Astrocyte of the hippocampus (primary cell): ENCODE measurements at regions not wholly inside any gene's neighbourhood (a gene's known extent, or its start where the extent isn't known, plus 50 kb on each side); places are given as distances from the start of the nearest gene placed in this dataset.
A peak's percentile ranks its signal among the peaks of the same experiment; 100 is the strongest.

Experiments
- DNase-seq: peaks from one replicate; pipeline ENCODE4 v3.0.0; 2011; ENCODE audit warnings: low read depth, low spot score

GRCh38 chr1:208837242-208837641 is 593.1 kb upstream of the PLXNA2 start:
- no peak for DNase-seq

DNA sequence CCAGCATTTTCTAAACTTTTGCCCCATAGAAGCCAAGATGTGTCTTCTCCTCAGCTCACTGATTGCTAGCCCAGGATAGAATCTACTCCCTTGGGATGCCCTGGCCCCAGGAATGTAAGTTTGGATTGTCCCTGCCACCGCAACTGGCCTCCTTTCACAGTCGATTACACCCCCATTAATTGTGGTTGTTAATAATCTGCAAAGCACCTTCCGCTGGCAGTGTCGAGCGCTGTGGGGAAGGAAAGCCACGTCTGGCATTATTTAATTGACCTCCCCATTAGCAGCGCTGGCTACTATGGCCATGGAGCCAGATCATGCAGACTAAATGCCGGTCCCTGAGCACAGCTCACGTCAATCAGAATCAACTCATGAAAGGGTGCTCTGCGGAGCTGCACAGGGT is 597.3 kb upstream of the PLXNA2 start:
- DNase-seq = peak; percentile 85

- no peak for DNase-seq
These were observed 598.3 kb upstream of the PLXNA2 start for GRCh38 chr1:208842451-208842850.

DNA sequence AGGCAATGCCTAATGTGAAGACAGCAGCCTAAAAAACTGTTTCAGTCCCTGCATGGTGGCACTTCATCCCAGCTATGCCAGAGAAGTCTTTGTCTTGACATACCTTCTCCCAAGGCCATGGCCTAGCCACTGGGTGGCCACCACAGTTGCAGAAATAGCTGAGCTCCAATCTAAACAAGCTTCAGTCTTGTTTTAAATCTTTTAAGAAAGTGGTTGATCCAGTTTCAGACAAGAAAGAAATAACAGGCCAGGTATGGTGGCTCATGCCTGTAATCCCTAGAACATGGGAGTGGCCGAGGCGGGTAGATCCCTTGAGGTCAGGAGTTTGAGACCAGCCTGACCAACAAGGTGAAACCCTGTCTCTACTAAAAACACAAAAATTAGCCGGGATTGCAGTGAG is 600.0 kb upstream of the PLXNA2 start:
- DNase-seq = no peak

- peak; percentile 16 for DNase-seq
These were observed 604.7 kb upstream of the PLXNA2 start for GRCh38 chr1:208848854-208849253.

DNA sequence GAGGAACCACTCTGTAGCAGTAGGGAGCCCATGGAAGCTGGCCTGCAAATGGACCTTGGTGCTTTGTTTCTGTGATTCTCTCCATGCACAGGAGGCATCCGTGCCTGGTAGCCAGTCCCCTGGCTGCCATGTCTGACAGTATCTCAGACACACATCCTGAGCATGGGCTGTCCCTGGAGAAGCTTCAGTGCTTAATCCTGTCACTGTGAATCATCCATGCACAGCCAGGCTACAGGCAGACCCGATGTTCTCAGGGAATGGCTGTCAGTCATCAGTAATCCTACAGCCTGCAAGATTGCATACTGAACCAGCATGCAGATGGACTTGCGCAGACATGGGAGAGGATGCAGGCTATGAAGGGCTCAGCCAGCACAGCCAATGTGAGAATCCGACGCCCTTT is 606.3 kb upstream of the PLXNA2 start:
- no peak for DNase-seq

DNA sequence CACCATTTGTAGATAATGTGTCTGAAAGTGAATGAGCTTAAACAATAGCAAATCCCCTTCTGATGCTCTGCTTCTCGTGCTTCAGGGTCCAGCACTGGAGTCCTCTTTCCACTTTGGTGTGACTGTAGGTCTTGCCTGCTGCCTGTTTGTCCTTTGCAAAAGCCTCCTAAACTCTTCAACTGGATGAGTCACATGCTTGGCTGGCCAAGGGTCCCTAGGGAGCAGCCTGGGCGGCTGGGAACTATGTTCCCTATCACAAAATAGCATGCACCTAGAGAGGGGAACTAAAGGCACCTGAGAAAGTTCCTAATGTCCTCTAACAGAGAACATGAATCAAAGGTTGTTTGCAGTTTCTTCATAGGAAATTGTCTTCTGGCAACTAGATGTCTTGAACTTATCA is 607.2 kb upstream of the PLXNA2 start:
- no peak for DNase-seq

- no peak for DNase-seq
These were observed 608.7 kb upstream of the PLXNA2 start for GRCh38 chr1:208852911-208853310.

GRCh38 chr1:208855403-208855802 is 611.2 kb upstream of the PLXNA2 start:
- no peak for DNase-seq

DNA sequence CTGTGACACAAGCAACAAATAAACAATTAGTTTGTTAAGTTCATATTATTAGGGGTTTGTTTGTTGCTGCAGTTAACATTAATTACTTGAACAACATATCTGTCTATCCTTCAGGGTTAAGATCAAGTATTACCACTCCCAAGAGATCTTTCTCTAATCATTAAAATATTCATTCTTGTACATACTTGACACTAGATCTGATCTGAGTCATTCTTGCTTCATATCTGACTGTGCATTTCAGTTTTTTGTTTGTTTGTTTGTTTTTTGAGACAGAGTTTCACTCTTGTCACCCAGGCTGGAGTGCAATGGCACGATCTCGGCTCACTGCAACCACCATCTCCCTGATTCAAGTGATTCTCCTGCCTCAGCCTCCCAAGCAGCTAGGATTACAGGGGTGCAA is 613.3 kb upstream of the PLXNA2 start:
- no peak for DNase-seq

DNA sequence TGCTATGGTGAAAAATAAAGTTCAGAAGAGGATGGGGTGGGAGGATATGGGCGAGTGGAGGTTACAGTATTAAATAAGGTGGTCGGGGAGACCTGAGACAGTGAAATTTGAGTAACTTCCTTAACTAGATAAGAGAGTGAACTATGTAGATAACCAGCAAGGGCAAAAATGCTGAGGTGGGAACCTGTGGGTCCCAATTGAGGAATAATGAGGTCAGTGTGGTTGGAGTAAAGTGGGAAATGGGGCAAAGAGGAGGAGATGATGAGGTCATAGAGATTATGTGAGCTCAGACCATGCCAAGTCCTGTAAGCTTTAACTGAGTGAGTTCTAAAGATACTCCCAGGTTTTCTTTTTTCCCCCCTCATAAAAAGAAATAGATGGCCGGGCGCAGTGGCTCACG is 614.6 kb upstream of the PLXNA2 start:
- no peak for DNase-seq

DNA sequence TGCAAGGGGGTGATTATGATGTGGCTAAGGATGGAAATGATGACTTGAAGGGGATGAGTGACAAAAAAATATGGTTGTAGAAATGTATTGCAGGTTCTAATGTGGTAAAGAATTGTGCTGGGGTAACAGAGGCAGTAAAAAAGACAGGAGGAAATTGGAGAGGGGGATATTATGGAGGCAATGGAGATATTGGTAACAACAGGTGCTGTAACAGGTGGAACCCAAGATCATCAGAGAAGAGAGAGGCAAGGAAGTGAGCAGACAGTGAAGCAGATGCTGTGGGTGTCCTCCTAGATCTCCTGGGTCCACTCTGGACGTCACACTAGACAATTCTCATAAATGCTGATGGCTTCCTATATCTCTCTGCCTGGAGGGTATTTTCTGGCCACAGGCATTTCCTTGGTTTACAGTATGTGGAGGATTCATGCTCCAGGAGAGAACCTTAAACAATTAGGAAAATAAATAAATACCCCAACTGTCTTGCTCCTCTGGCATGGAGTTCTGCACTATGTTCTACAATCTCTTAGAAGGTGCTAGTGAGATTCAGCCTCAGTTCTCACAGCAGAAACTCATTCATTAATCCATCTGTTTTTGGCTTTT is 620.3 kb upstream of the PLXNA2 start:
- DNase-seq = no peak

GRCh38 chr1:208866386-208866955 is 622.3 kb upstream of the PLXNA2 start:
- no peak for DNase-seq

DNA sequence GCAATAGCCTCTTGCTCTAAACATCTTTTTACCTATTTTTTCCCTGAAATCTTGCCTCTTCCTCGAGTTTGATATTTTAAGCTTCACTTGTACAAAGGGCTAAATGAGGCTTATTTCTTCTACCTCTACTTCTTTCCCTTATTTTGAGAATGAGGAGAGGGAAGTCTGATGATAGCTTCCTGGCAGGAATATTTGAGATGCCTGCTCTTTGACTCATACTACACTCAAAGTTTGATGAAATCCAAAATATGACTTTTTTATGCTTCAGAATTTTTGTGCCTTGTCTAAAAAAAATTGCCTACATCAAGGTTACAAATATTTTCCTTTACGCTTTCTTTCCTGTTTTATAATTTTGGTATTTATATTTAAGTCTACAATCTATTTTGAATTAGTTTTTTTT is 624.4 kb upstream of the PLXNA2 start:
- DNase-seq = peak; percentile 22

DNA sequence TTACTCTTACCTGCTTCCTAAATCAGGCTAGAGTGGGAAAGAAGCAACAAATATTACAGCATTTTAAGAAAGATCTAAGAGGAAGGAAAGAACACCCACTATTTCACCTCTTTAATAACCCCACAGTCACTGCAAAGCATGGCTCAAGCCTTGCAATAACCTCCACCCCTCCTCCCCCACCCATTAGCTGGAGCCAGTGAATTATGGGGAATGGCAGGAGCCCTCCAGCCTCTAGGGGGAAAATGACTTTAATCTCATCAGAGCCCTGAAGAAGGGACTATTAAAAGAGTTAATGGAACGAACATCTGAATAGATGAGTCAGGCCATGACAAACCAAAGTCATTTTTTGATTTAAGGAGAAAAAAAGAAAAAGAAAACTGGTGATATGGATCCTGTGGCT is 630.7 kb upstream of the PLXNA2 start:
- DNase-seq = no peak

DNA sequence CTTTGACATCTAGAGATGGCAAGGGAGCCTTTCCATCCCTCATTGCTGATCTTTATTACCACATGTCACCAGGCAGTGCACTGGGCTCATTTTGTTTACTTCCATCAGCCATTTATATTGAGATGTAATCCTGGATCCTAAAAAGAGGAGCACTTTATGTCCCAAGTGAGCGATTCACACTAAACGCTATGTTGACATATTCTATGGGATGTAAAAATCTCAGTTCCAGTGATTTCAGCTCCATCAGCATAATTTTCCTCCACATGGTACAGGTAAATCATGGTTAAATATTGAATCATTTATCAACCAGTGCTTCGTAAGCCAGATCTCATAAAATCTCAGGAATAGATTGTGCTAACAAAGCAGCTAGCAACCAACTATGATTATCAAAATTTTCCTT is 634.8 kb upstream of the PLXNA2 start:
- DNase-seq = no peak

- DNase-seq = peak; percentile 83
These were observed 636.4 kb upstream of the PLXNA2 start for GRCh38 chr1:208880433-208881100.

- DNase-seq = no peak
These were observed 640.9 kb upstream of the PLXNA2 start for GRCh38 chr1:208885060-208885459.

DNA sequence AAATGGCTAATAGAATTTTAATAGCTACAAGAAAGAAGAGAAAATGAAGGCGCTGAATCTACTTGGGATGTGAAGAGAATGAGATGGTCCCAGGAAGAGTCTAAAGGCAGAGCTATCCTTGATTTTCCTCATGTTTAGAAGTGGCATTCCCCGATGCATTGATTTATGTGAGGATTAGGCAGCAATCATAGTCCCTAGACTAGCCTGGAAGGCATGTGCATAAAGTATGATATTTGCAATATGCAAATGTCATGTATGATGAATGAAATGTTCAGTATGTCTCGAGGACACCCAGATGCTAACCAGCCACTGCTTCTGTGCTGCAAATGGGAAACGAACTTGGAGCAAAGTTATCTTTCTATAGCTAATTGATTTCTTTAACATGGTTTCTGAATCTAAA is 641.5 kb upstream of the PLXNA2 start:
- DNase-seq = no peak

- DNase-seq = no peak
These were observed 644.2 kb upstream of the PLXNA2 start for GRCh38 chr1:208888376-208888775.

DNA sequence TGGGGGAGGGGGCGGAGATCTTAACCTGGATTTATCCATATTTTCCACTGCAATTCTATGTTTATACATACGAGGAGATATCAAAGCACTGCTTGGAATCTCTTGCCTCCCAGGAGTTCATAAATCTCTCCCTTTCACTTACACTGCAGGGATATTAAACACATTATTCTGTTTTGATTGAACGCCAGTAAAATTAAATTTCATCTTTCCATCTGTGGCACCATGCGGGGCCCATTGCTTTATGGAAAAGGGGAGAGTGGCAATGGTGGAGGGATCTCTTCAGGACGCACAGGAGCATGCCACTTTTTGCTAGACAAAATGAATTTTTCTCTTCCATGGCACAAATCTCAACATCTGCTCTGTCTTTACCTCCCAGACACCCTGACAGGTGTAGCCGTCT is 648.0 kb upstream of the PLXNA2 start:
- no peak for DNase-seq

- no peak for DNase-seq
These were observed 649.1 kb upstream of the PLXNA2 start for GRCh38 chr1:208893251-208893650.

DNA sequence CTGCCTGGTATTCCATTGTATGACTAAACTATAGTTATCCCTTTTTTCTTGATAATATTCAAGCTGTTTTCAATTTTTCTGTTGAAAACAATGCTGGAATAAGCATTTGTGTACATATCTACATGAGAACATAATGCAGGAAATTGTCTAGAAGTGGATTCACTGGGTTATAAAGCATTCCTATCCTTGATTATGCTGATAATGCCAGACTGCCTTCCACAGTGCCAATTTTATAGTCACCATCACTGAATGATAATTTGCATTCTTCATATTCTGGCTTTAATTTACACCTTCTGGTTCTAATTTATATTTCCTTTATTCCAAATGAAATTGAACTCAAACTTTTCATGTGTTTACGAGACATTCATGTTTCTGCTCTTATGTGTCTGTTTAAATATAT is 651.0 kb upstream of the PLXNA2 start:
- DNase-seq = no peak

GRCh38 chr1:208895820-208896219 is 651.6 kb upstream of the PLXNA2 start:
- no peak for DNase-seq
